ENCODE measurements at regions not wholly inside any gene's neighbourhood (a gene's known extent, or its start where the extent isn't known, plus 50 kb on each side); places are given as distances from the start of the nearest gene placed in this dataset.
"Not testable (repeated sequence)": the region's sequence is repeated elsewhere in the genome, so short reads cannot be mapped to it uniquely, and the experiment has no call there.

- Histone ChIP-seq H3K27ac (no peak overlapping the region), H3K27me3 (no peaks in the 10 kb centered on the region), H3K36me3 (no peaks in the 10 kb centered on the region), H3K4me3 (no peak overlapping the region), H3K4me1 (peaks cover 0 to 14% (median 0%) of the 10 kb centered on the region in 4 donors), H3K9me3 (no peaks in the 10 kb centered on the region)
- TF ChIP-seq, protein P1, sequence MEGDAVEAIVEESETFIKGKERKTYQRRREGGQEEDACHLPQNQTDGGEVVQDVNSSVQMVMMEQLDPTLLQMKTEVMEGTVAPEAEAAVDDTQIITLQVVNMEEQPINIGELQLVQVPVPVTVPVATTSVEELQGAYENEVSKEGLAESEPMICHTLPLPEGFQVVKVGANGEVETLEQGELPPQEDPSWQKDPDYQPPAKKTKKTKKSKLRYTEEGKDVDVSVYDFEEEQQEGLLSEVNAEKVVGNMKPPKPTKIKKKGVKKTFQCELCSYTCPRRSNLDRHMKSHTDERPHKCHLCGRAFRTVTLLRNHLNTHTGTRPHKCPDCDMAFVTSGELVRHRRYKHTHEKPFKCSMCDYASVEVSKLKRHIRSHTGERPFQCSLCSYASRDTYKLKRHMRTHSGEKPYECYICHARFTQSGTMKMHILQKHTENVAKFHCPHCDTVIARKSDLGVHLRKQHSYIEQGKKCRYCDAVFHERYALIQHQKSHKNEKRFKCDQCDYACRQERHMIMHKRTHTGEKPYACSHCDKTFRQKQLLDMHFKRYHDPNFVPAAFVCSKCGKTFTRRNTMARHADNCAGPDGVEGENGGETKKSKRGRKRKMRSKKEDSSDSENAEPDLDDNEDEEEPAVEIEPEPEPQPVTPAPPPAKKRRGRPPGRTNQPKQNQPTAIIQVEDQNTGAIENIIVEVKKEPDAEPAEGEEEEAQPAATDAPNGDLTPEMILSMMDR (IDR thresholded peaks at IDR 0.05), result no peak
- intact Hi-C loops (cut with DNase I; ENCODE audit: low total_unique reads), result no loop called here
- no peak for DNase-seq
Observed at GRCh38 chr10:33703501-33704213, 369.2 kb upstream of the NRP1 start.

GRCh38 chr10:33698033-33698432 lies 363.6 kb upstream of the NRP1 start:
- DNase-seq, result no peak
- TF ChIP-seq, protein P1 (IDR thresholded peaks at IDR 0.05), result no peak
- H3K27ac ChIP-seq, result no peak overlapping the region
- H3K27me3 ChIP-seq, result no peaks in the 10 kb centered on the region
- H3K4me1 ChIP-seq, result no peaks in the 10 kb centered on the region
- intact Hi-C loops (cut with DNase I; ENCODE audit: low total_unique reads), result no loop called here
- no peaks in the 10 kb centered on the region for H3K36me3 ChIP-seq
- H3K9me3 ChIP-seq, result no peaks in the 10 kb centered on the region
- H3K4me3 ChIP-seq, result no peak overlapping the region

DNA sequence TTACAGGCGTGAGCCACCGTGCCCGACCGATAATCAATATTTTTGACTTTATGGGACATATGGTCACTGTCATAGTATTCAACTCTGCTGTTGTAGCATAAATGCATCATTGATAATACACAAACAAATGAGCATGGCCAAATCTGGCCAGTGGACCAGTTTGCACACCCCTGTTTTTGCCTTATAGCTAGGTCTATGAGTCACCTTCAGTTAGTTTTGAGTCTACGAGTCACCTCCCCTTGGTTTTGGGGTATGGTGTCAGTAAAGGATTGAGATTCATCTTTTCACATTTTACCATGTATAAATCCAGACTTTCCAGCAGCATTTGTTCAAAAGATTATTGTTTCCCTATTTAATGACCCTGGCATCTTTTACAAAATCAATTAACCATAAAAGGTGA lies 362.5 kb upstream of the NRP1 start:
- Histone ChIP-seq H3K4me3 (no peak overlapping the region), H3K4me1 (no peaks in the 10 kb centered on the region), H3K9me3 (no peaks in the 10 kb centered on the region), H3K36me3 (no peaks in the 10 kb centered on the region), H3K27ac (no peak overlapping the region), H3K27me3 (no peaks in the 10 kb centered on the region)
- intact Hi-C loops (cut with DNase I; ENCODE audit: low total_unique reads), result no loop called here
- no peak for DNase-seq
- TF ChIP-seq, protein P1 (IDR thresholded peaks at IDR 0.05), result no peak

GRCh38 chr10:33695536-33695935 lies 361.1 kb upstream of the NRP1 start:
- intact Hi-C loops (cut with DNase I; ENCODE audit: low total_unique reads), result no loop called here
- TF ChIP-seq, protein P1 (IDR thresholded peaks at IDR 0.05), result no peak

GRCh38 chr10:33690536-33690935 lies 356.1 kb upstream of the NRP1 start:
- intact Hi-C loops (cut with DNase I; ENCODE audit: low total_unique reads); H3K4me3 ChIP-seq; H3K4me1 ChIP-seq; H3K27ac ChIP-seq; H3K36me3 ChIP-seq; DNase-seq; H3K27me3 ChIP-seq: not testable (repeated sequence)
- peaks cover 0 to 18% (median 4%) of the 10 kb centered on the region in 3 donors for H3K9me3 ChIP-seq

More at GRCh38 chr10:33695536-33695935, 361.1 kb upstream of the NRP1 start:
- no peak for DNase-seq
- H3K4me3 ChIP-seq, result no peak overlapping the region
- peaks cover 0 to 2% (median 0%) of the 10 kb centered on the region in 3 donors for H3K9me3 ChIP-seq
- H3K4me1 ChIP-seq, result no peaks in the 10 kb centered on the region
- no peaks in the 10 kb centered on the region for H3K27me3 ChIP-seq
- H3K27ac ChIP-seq, result no peak overlapping the region
- H3K36me3 ChIP-seq, result no peaks in the 10 kb centered on the region

GRCh38 chr10:33688506-33688905 lies 354.0 kb upstream of the NRP1 start:
- H3K4me1 ChIP-seq, result peaks cover 0 to 8% (median 0%) of the 10 kb centered on the region in 4 donors
- no peaks in the 10 kb centered on the region for H3K36me3 ChIP-seq
- H3K4me3 ChIP-seq, result no peak overlapping the region
- no peak overlapping the region for H3K27ac ChIP-seq
- H3K27me3 ChIP-seq, result no peaks in the 10 kb centered on the region
- H3K9me3 ChIP-seq, result peaks cover 0 to 18% (median 4%) of the 10 kb centered on the region in 3 donors
- no peak for DNase-seq
- TF ChIP-seq, protein P1 (IDR thresholded peaks at IDR 0.05), result no peak
- intact Hi-C loops (cut with DNase I; ENCODE audit: low total_unique reads), result no loop called here

Measured in tibial artery (tissue), 4 donors.